HG03039 (cell line): ENCODE measurements at regions not wholly inside any gene's neighbourhood (a gene's known extent, or its start where the extent isn't known, plus 50 kb on each side); places are given as distances from the start of the nearest gene placed in this dataset.
"Not testable (repeated sequence)": the region's sequence is repeated elsewhere in the genome, so short reads cannot be mapped to it uniquely, and the experiment has no call there.

ENCODE experiments used
- ATAC-seq: cut with Tn5 transposase; IDR thresholded peaks from one replicate; pipeline ENCODE4 v1.9.1; 2021; ENCODE audit warnings: mild to moderate bottlenecking, moderate library complexity; ENCODE audit not compliant: unreplicated experiment

GRCh38 chr5:162931501-162931900 is 505.9 kb upstream of the CCNG1 start:
- ATAC-seq = no peak

- ATAC-seq = no peak
Observed at GRCh38 chr5:162939991-162940390, 497.4 kb upstream of the CCNG1 start.

DNA sequence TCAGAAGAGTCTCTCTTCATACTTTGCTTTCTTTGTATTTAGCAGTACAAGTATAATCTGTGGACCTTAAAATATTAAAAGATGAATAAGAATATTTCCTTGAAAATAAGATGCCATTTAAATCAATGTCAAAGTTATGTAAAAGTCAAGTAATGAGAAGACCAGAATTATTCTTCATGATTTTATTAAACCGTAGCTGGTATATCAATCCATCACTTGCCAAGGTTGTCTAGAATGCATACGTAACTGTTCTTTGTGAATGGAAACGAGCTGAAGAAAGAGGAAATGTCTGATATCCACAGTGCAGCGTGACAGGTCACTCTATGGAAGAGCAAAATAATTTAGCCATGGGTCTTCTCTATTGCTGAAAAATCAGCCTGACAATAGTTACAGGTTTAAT is 488.7 kb upstream of the CCNG1 start:
- no peak for ATAC-seq

GRCh38 chr5:162956570-162956969 is 480.8 kb upstream of the CCNG1 start:
- no peak for ATAC-seq

- ATAC-seq = not testable (repeated sequence)
Observed at GRCh38 chr5:162964144-162964543, 473.3 kb upstream of the CCNG1 start.

DNA sequence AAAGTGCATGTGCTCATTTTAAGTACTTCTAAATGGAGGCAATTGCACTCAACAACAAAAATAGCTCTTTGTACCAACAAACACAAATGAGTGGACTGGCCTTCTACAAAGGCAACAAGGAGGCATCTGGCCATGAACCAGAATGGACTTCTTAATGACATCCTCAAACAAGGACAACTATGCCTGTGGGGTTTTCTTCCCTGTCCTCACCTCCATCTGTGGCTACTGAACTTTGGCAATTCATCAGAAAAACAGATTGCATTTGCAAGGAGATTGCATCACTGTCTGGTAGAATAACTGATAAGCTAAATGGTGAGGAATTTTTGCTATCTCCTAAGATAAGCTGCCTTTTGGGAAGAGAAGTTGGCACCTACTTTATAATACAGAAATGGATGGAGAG is 447.3 kb upstream of the CCNG1 start:
- ATAC-seq = no peak

DNA sequence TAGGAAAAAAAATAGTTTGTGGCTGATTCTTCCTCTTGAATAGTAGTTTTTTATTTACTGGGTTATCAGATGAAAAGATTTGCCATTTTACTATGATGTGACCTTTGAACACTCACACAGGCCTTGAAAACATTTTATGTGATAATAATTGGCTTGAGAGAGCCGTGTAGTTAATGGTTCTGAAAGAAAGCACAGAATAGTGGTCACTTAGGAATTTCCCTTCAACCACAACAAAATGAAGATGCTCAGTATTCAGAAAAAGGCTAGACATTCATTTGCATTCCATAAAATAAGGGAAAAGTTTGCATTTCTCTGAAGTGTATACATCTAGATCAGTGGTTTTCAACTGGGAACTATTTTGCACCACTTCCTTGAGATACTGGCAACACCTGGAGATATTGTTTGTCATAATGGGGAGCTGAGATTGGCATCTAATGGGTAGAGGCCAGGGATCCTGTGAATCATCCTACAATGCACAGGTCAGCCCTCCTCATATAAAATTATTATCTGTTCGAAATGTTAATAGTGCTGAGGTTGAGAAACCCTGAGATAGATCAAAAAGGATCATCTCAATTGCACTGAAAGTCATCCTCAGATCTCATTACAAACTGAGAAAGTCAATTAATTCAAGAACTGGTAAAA is 446.4 kb upstream of the CCNG1 start:
- ATAC-seq = peak; percentile 69

- no peak for ATAC-seq
Observed at GRCh38 chr5:162995568-162995967, 441.8 kb upstream of the CCNG1 start.

GRCh38 chr5:162996053-162996452 is 441.3 kb upstream of the CCNG1 start:
- ATAC-seq = no peak

GRCh38 chr5:163005949-163006348 is 431.4 kb upstream of the CCNG1 start:
- no peak for ATAC-seq

- ATAC-seq = no peak
Observed at GRCh38 chr5:163022582-163023128, 414.7 kb upstream of the CCNG1 start.

- no peak for ATAC-seq
Observed at GRCh38 chr5:163023846-163024245, 413.5 kb upstream of the CCNG1 start.

DNA sequence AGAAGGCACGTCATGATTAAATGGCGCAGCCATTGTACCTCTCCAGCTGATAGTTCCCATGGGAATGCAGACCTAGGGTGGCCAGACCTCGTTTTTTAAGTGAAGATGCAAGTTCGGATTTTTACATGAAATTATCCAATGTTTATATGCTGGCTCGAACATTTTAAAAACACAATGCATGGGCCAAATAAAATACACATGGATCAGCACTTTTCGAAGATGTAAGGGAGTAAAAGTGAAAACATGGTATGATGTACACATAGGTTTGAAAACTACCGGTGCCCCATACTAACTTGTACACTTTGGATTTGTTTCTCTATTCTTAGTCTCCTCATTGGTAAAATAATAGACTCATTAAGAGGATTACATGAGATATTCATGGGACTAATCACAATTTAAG is 412.5 kb upstream of the CCNG1 start:
- no peak for ATAC-seq

- no peak for ATAC-seq
Observed at GRCh38 chr5:163033656-163034055, 403.7 kb upstream of the CCNG1 start.

GRCh38 chr5:163041254-163041653 is 396.1 kb upstream of the CCNG1 start:
- ATAC-seq = no peak

GRCh38 chr5:163079618-163080017 is 357.8 kb upstream of the CCNG1 start:
- ATAC-seq = no peak

DNA sequence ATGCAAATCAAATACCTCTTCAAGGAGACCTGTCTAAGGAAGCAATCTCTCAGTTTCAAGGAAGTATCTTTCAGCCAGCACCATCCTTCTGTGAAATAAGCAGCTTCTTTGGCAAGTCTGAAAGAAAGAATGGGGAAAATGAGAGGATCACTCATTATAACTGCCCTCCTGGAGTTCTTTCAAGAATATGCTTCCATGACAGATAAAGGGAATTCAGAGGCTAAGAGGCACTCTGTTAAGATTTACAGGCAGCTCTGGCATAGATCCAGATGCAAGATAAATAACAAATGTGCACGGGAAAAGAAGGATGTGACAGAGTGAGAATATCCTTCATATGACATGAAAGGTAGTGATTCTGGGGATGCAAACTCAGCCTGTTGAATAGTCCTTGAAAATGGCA is 348.2 kb upstream of the CCNG1 start:
- no peak for ATAC-seq

DNA sequence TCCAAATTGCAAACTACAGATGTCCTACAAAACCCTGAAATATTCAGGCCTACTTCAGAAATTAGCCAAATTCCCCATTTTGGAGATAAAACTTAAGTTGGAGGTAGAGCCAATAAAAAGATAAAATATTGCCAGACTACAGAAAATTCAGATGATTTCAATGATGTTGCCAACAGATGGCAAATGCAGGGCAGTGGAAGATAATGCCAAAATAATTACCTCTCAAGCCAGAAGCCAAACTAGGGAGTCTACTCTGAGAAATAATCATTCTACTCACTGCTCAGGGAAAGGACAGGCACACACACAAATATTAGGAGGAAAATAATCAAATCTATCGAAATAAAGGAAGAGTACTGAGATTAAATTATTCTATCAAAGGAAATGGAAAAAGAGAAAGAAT is 347.5 kb upstream of the CCNG1 start:
- no peak for ATAC-seq

GRCh38 chr5:163094492-163095180 is 342.8 kb upstream of the CCNG1 start:
- peak; percentile 88 for ATAC-seq

DNA sequence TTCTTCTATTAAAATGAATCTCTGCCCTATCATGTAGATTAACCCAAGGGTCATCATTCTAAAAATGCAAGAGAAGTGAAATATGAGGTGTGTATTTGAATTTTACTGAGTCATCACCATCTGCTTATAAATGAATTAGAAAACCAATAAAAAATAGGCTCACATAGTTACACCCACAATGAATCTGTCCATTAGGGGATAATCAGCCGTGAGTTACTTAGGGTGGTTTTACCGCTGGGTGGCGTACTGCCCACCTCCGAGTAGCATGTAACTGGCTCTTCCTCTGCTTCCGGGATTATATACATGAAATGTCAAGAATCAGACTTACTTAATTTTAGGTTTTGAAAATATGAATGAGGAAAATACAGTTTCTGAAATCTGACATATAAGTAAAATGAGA is 332.9 kb upstream of the CCNG1 start:
- ATAC-seq = no peak

DNA sequence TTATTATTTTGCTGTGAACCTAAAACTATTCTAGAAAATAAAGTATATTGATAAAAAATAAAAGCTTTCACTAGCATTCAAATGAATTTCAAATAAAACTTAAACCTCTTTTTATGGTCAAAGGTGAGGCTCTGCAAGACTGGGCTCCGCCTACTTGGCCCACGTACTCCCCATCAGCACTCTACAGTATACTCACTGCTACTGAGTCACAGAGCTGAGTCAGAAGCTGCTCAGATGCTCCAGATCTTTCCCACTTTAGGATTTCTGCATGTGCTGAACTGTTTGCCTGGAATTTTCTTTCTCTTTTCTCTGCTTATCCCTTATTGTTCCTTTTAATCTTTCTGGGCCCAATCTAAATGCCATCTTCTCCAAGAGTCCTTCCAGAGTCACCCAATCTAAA is 331.9 kb upstream of the CCNG1 start:
- no peak for ATAC-seq

DNA sequence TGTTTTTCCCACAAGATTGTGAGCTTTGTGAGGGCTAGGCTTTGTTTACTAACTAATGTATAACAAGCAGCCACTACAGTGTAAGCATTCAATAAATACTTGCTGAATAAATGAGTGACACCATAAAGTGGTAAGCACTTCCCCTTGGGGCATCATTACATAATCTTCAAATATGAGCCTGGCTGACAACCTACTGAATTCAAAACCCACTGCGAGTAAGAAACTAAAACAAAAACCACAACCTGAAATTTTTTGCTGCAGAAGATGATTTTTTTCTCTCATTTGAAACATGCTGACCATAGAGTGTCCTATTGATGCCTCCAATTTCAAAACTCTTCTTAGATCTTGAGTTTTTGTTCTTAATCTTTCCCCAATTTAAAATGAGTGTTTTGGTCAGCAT is 331.3 kb upstream of the CCNG1 start:
- ATAC-seq = peak; percentile 51

DNA sequence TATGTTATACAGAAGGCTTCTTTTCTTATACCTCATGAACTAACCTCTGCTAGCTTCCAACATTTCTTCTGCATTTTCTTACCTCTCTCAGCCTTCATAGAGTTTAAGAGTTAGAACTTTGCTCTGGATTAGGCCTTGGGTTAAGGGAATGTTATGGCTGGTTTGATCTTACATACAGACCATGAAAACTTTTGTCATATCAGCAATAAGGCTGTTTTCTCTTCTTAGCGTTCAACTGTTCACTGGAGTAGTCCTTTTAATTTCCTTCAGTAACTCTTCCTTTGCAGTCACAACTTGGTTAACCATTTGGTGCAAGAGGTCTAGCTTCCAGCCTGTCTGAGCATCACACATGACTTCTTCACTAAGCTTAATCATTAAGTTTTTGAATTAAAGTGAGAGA is 329.0 kb upstream of the CCNG1 start:
- ATAC-seq = no peak
